DMS153 treated with DMSO at 0.1 percent for 48 hours (cell line): ENCODE measurements at regions not wholly inside any gene's neighbourhood (a gene's known extent, or its start where the extent isn't known, plus 50 kb on each side); places are given as distances from the start of the nearest gene placed in this dataset.

Experiments
- DNase-seq: peaks from one replicate; lab custom pipeline; 2025; ENCODE audit not compliant: unreplicated experiment; lab: John Stamatoyannopoulos, UW

DNA sequence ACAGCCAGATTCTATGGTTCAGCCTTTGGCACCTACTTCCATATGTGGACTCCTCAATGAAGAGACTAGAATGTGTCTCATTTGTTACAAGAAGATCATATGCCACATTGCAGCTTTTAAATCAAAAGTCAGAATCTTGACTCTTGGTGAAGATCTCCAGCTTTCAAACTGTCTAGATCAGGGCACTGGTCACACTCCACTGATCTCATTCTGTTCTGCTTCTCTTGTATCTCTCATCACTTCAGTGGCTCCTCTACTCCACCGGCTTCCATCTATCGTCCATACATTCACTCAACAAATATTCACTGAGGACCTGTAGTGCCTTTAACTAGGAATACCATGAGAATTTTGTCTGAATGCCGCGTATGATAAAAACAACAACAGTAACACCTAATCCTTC is 203.3 kb upstream of the LPP start:
- no peak for DNase-seq

DNA sequence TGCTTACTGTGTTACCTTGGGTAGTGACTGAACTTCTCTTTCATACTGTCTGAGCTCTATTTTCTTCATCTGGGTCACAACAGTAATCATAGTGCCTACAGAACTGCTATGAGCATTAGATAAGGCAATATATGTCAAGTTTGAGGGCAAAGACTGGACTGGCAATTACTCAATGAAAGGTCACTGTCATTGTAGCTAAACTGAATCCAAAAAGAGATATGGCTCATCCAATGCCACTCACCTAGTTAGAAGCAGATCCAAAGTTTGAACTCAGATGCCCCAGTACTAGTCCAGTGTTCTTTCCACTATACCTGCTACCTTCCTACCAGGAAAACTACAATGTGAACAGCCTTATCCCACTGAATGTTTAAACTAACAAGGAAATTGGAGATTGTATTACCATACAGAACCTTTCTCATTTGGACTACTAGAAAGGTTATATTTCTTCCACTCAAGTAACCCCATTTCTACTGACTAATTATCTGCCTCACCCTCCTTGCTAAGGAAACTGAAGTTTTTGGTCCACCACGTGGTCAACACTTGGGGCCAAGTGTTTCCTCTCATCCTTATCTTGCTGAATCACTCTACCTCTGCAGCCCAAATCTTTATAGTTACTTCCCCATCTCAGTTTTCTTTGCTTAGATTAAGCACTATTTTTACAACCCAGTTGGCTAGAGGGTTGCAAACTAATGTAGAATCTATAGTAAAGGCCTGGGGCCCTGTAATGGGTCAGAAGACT is 202.3 kb upstream of the LPP start:
- no peak for DNase-seq

DNA sequence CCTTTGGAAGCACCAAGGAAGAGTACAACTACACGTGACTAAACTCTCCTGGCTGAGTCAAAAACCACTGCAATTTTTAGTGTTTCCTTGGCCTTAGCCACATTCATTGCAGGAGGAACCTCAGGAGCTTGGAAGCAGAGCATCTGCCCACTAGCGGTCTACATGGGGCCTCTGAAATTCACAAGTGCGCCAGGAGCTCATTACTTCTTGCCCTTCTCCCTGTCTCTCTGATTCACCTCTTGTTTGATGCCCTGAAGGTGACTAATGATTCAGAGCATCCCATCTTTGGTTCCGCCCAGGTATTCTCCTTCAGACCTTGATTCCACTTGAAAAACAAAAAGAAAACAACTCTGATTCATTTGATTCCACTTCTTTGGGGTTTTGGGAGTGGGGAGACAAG is 201.1 kb upstream of the LPP start:
- no peak for DNase-seq

DNA sequence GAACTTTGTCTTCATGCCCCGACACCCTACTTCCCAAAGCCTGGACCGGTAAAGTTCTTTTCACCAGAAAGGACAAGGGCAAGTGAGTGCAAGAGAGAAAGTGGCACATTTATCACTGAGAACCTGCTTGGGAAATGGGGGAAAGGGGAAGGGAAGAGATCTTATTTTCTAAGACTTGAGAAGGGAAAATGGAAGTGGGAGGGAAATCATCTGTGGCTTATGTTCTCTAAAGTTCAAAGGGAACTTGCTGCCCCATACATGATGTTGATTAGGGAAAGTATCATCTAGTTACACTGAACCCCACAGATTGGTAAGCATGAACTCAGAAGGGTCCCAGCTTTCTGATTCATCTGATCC is 199.5 kb upstream of the LPP start:
- no peak for DNase-seq

DNA sequence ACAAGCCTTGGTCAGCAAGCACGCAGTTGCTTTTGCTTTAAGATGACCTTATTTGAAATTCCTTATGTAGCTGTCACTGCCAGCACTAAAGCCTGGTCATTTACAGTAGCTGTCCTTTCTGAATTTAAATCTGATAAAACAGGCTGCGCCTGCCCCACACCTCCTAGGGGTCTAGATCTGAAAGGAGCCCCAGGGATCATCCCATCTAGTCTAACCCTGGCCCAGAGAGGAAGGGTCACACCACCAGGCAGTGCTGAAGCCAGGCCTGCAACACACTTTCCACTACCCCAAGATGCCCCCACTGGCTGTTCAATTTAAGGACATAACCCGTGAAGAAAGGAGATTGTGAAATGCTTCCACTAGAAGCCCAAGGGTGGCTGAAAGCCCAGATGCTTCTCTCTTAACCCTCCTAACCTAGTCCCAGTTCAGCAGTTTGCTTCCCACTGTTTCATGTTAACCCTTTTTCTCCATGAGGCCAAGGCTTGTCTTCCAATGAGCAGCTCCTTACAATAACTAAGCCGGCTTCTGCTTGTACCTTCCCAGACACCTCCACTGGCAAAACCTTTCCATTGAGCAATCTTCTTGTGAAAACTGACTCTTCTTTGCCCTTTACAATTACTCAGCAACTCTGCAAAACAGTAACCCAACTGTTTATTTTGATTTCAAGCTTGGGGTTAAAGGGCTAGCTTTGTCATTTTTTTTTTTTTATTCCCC is 198.9 kb upstream of the LPP start:
- no peak for DNase-seq

DNA sequence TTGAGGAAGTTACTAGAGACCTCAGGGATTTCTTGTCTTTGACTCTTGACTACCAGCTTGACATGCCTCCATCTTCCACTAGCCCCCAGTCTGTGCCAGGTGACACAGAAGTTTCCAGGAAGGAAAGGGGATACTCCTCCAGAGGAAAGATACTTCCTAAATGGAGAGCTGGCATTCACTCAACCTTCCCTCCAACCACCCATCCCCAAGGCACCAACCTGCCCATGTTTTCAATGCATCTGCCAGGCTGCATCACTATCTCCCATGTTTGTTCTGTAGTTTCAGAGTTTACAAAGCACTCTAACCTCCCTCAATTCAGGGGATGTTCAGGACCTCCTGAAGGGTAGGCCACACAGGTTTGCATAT is 198.4 kb upstream of the LPP start:
- DNase-seq = no peak

DNA sequence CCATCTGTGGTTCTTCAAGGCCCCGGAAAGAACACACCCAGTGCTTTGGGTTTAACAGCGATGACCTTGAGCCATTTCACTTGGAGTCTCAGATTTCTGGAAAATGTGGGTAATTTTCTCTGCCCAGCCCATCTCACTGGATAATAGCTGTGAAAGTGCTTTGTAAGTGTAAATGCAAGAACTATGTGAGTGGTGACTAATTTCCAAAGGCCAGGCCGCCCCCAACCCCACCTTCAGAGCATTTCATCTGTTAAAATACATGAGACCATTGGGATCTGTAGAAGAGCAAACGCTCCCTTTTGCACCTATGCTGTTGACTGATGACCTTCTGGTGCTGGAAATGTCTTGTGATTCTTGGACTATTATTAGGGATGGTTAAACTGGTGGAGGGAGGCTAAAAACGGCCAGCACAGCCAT is 196.8 kb upstream of the LPP start:
- DNase-seq = no peak

DNA sequence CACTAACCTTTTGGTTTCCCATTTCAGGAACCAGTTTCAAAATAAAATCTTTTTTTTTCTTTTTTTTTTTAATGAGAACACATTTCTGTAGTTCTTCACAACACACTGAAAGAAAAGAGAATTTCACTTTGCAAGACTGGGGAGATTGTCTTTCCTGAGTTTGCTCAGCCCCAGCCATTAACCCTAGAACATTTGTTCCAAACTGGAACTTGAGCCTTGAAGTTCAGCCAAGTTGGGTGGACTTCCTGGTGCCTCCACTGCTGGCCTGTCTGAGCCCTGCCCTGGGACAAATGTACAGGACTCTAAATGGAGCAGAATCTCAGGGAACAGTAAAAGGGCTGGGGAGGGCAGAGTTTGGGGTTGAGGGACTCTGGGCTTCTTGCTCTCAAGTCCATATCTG is 196.4 kb upstream of the LPP start:
- no peak for DNase-seq

DNA sequence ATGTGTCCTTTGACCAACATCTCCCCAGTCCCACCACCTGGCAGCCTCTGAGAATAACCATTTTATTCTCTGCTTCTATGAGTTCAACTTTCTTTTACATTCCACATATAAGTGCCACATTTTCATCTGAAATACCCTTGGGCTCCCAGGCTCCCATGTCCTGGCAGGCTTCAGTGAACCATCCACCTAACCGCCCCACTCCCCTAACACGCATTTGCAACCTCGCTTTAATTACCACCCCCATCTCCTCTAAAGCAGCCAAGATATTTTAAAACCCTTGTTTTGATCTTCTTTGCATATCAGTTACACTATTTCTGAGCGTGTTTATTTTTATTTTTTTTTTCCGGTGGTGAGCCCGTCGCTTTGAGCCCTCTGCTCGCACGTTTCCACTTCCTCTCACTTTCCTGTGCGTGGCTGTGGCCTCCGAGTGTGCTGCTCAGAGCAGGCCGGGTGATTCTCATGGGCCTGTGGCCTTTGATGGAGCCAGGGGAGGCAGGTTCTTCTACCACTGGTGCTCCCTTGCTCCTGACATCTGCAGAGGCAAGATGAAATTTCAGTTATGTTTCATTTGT is 195.4 kb upstream of the LPP start:
- DNase-seq = no peak

DNA sequence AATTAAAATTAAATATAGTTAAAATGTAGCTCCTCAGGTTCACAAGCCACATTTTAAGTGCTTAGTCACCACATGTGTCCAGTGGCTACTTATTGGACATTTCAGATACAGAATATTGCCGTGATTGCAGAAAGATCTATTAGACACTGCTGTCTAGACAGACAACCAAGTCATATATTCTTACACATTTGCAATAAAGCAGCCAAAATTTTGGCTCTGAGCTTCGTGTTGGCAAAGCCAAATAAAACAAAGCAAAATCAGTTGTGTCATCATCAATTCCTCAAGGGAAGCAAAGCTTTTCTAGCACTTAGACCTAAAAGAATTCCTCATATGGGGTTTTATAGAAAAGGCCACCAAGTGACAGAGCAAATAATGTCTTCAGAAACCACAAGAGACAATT is 193.1 kb upstream of the LPP start:
- no peak for DNase-seq

DNA sequence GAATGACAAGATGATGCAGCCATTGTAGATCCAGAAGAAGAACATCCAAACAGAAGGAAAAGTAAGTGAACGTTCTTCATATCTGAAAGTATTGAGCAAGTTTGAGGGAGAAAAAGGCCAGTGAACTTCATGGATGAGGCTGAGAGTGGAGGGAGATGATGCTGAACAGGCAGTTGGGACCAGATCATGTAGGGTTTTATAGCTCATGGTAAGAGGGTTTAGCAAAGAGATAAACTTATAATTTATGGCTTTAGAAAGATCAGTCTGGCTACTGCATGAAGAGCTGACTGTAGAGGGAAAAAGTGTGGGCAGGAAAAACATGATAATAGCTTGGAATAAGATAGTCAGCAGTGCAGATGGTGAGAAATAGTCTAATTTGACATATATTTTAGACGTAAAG is 192.6 kb upstream of the LPP start:
- no peak for DNase-seq

DNA sequence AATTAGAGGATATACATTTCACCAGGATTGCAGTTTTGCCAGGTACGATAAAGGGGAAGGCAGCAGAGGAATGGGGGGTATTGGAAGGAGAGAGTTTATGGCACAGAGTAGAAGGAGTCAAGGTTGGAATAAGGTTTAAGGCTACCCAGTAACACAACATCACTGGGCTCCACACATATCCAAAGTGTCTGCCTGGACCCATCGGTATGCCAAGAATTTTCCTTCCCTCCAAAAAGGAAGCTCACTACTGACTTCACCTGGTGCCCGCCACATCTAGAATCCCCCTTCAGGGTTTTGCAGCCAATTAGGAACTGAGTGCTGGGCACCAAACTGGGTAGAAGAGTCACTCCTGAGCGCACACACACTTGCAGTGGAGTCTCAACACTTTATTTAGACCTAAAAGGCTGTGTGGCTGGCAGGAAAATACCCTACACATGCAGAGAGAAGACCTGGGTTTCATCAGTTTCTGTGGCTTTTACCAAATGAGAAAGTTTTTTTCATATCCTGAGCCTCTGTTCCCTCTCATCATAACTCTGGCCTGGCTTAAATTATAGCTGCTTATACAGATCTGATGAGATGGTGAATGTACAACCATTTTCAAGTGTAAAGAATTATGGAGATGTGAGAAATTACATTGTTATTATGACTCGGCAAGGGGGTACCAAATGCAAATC is 190.8 kb upstream of the LPP start:
- no peak for DNase-seq

DNA sequence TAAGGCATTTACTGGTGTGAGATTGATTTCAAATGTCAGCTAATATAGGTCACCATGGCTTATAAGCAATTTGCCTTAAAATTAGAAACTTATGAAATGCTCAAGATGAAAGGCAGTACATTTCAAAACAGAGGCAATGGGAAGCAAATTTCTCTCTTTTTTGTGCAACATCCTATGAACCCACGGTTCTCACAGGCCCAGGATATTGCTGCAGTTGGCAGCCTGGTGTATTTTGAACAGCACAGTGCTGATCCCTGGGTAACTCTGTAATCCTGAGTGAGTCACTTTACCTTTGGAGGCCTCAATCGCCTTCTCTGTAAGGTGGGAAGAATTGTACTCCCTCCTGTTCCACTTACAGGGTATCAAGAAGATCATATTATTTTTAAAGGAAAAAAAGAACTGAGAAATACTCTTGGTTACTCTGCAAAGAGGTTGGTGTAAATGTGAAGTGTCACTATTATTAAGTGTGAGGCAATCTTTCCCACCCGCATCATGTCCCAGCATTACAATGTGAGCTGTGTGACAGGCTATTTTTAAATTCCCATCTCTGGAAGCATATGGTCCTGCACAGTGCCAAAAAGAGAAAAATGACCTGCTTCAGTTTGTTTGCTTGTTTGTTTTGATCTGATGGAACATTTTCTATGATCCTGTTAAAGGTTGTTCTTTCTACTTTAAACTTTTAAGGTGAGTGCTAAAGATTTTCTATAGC is 190.1 kb upstream of the LPP start:
- DNase-seq = no peak

DNA sequence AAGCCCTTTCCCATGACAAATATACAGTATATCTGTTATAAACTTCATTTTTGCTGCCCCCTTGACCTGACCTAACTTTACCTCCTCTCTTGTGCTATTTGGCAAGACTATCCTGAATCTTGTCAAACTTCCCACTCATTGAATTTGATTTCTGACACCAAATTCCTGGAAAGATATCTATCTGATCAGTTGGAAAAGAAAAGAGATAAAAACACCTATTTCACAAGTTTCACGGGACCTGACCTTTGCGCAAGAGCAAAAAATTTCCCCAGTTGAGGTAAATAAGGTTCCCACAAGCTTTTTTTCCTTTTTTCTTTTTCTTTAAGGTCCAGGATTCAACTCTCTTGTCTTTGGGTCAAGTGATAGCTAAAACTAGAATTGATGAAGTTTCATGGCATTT is 189.2 kb upstream of the LPP start:
- no peak for DNase-seq

DNA sequence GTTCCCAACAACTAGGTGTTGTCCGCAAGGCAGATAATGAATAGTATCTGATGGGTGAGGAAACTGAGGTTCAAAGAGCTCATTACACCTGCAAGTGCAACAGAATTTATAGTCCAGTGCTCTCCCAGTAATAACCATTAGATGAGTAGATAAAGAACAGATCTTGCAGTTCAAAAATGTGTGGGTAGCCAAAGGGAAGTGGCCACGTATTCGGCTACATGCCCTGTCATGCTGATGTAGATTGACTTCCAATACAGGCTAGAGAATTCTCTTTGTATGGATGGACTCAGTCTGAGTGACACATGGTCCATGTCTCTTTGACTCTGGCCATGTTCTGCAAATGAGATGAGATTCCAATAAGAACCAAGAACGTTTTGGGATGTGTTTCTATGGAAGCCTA is 187.9 kb upstream of the LPP start:
- no peak for DNase-seq

DNA sequence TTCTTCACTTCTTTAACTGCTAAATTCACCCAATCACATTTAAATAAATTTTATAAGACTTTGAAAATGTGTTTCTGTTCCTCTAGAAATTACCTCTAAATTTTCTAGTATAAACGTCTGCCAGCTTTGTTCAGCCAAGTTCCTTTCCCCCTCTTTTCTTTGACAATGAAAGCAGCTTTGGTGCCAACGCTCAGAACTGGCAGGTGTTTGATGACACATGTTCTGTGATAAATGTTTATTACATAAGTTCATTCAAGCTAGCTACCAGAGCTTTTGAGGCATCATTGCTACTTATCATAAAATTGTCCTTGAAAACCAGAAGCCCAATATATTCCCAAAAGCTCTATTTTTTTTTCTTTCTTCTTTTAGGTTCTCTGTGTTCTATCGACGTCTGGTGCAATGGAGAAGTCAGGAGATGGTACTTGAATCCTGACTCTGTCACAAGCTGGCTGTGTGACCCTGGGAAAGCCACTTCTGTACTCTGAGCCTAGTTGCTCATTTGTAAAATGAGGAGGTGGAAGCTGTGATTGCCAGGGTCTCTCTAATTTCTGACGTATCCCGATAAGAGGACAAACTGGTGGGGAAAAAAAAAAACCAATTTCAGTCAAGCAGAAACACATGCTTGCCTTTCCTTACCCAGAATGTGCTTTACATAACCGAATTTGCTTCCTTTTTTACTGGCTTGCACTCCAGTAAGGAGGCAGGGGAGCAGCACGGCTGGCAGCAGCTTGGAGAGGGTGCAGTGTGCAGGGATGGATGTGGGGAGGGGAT is 187.1 kb upstream of the LPP start:
- no peak for DNase-seq

DNA sequence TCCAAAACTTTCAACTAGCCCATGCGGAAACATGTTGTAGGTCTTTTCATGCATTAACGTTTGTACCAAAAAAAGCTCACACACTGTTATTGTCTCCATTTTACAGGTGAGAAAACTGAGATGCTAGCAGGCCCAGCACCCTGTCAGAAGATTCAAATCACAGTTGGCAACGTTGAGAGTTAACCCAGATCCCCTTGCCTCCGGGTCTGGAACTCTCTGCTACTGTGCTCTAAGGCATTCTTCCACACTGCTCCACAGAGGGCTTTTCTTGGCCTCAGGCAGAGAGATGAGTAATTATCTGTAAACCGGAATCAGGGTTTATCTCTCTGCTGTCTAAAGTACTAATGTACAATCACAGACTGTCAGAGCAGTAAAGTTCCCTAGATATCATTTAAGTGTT is 186.0 kb upstream of the LPP start:
- DNase-seq = no peak

DNA sequence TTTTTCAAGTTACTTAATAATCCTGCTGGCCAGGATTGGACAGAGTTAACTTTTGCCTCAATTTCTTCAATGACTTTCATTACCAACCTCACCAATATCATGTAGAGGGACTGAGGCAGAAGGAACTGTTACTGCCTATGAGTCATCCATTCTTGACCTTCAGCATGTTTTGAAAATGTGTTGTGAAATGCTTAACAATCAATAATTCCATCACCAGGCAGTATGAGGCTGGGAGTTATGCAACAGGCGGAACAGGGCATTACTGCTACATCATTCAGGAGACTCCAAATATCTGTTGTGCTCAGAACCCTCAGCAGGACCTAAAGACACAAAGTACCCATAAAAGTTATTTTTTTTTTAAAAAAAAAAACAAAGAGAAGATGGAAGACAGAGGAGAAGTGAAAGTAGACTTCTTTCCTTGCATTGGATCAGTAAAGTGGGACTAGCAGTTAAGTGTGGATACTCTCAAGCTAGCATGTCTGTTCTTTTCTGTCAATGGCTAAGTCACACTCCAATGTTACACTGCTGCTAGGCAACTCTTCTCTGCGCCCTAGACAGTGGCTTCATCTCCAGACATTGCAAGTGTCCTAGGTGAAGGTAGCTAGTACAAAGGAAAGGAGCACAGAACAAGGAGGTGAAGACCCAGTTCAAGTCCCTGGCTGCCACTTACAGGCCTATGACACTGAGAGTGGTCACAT is 184.9 kb upstream of the LPP start:
- no peak for DNase-seq

DNA sequence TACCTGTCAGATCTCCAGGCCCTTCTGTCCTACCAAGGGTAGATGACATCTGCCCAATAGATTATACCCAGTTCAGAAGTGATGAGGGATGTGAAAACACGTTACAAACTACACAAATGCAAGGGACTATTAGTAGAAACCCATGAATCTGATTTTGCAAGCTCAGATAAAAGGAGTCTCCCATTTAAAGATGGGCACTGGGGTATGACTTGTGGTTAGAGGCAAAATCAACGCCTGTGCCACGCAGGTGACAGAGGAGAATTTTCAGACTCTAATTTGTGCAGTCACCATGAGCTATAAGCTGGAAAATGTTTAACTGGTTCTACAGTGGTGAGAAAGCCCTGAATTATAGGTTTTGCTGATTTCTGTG is 184.4 kb upstream of the LPP start:
- no peak for DNase-seq

DNA sequence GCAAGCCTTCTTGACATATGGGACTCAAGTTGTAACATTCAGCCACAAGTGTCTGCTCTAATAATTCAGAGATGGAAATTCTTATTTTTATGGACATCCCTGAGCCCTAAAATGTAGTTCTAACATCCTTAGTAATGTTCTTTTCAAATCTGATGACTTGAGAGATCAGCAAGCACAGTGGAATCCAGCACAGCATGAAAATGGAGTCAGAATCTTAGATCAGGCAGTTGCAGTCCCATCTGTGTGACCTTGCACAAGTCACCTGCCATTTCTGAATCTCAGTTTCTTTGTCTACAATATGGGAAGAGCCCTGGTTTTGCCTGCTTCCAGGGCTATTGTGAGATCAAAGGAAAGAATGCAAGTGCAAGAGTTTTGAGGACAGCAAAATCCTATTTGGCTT is 183.9 kb upstream of the LPP start:
- DNase-seq = no peak
